GM13976 (cell line): ENCODE measurements at regions not wholly inside any gene's neighbourhood (a gene's known extent, or its start where the extent isn't known, plus 50 kb on each side); places are given as distances from the start of the nearest gene placed in this dataset.

Experiments
- DNase-seq: peaks from one replicate; pipeline ENCODE4 v3.0.0; 2012; ENCODE audit warnings: low spot score
- CTCF ChIP-seq: IDR thresholded peaks from 2 replicates; pipeline ENCODE4 v1.5.1; 2012; ENCODE audit warnings: borderline replicate concordance, mild to moderate bottlenecking; ENCODE audit not compliant: insufficient read depth; ENCODE audit errors: extremely low read depth, missing control alignments, control extremely low read depth
- in situ Hi-C: fragments of 300-500 bp; cut with MboI; formaldehyde crosslinking; loops from one replicate; pipeline ENCODE4 v1.12.0; 2022; ENCODE audit warnings: low sequenced_read_pairs, mixed read lengths, inconsistent platforms; ENCODE audit not compliant: unreplicated experiment

DNA sequence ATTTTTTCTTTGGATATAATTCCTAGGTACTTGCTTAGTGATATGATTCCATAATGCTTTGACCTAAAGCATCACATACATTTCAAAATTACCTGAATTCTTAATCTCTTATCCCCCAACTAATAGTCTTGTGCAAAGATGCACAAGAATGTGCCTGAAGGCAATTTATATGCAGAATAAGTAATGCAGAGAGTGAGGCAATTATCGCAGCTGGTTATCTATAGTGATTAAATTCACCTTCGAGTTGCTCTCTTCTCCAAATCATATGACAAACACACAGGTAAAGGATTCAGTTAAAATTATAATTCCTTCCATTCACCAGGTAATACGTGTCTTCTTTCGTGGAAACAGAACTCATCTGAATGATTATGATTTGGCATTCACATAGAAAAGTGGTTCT, 717.3 kb downstream of the MRPL39 start:
- in situ Hi-C loops, result loop anchor here (10.0 to 25.0 kb wide), 4 partner anchors 145 to 497 kb away; no protein-coding TSS in a partner anchor
- TF ChIP-seq CTCF, result no peak
- DNase-seq, result no peak

DNA sequence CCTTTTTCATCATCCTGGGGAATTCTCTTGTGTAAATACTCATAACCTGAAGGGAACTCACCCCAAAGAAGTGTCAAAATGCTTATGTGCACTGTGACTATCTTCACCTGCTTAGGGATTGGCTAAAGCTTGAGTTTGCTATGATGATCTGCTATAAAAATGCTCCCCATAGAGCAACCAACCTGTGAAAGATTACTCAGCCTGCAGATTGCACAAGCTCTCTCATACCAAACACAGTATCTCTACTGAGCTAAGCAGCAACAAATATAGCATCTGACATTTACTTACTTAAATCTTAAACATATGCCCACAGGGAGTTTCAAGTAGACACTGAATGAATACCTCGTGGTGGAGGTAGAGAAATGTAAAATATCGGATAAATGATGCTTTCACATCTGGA, 725.8 kb downstream of the MRPL39 start:
- TF ChIP-seq CTCF, result no peak
- in situ Hi-C loops, result loop anchor here (25.0 kb wide), 3 partner anchors 306 to 506 kb away; no protein-coding TSS in a partner anchor
- no peak for DNase-seq

GRCh38 chr21:24870633-24871032, 736.6 kb downstream of the MRPL39 start:
- TF ChIP-seq CTCF, result no peak
- in situ Hi-C loops, result no loop called here
- no peak for DNase-seq

- in situ Hi-C loops, result no loop called here
- no peak for TF ChIP-seq CTCF
- no peak for DNase-seq
These were observed 737.4 kb downstream of the MRPL39 start for GRCh38 chr21:24869862-24870261.

- in situ Hi-C loops, result no loop called here
- no peak for TF ChIP-seq CTCF
- DNase-seq, result no peak
These were observed 739.2 kb downstream of the MRPL39 start for GRCh38 chr21:24868117-24868516.

DNA sequence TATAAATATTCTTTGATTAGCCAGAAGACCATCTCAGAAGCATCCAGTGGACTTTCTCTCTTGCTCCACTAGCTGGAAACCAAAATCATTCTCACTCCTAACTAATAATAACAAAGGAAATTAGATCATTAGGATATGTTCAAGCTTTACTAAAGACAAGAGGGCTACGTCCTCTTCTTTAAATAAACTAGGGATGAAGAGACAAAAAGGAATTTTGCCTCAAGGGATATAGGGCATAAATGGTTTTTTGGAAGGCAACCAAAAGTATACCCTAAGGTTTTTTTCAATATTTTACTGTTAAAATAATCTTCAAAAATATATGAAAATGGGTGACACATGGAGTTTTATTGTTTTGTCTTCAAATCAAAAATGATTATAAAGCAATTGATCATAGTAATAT, 745.8 kb downstream of the MRPL39 start:
- in situ Hi-C loops, result no loop called here
- DNase-seq, result no peak
- no peak for TF ChIP-seq CTCF

DNA sequence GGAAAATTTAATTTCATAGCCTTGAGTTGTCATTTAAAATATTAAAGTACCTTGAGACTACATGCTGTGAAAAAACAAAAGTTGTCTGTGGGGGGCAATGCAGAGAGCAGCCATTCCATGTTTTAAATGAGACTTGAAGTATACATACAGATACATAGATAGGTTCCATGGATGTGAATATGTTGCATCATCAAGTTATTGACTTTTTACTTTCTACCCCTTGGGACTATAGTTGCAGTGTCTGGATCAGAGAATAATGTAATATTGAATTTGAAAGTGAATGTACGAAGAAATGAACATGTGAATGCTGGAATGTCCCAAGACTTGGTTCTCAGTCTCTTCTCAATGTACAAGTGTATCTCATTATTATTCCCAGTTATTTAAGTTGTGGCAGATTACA, 751.0 kb downstream of the MRPL39 start:
- TF ChIP-seq CTCF, result no peak
- DNase-seq, result no peak
- in situ Hi-C loops, result no loop called here
